GM21619 (cell line): ENCODE measurements at regions not wholly inside any gene's neighbourhood (a gene's known extent, or its start where the extent isn't known, plus 50 kb on each side); places are given as distances from the start of the nearest gene placed in this dataset.

Experiments used
- ATAC-seq: cut with Tn5 transposase; IDR thresholded peaks from one replicate; pipeline ENCODE4 v1.9.1; 2021; ENCODE audit not compliant: unreplicated experiment

- no peak for ATAC-seq
These were observed 450.5 kb upstream of the AZI2 start for GRCh38 chr3:28799084-28799483.

DNA sequence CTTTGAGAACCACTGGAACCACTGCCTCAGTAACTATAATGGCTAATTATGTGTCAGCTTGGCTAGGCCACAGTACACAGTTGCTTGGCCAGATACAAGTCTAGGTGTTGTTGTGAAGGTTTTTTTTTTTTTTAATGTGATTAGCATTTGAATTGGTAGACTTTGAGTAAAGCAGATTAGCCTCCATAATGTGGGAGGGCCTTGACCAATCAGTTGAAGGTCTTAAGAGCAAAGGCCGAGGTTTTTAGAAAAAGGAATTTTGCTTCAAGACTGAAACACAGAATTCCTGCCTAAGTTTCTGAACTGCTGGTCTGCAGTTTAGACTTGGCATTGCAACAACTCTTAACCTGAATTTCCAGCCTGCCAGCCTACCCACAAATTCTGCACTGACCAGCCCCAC, 451.6 kb upstream of the AZI2 start:
- ATAC-seq, result no peak

DNA sequence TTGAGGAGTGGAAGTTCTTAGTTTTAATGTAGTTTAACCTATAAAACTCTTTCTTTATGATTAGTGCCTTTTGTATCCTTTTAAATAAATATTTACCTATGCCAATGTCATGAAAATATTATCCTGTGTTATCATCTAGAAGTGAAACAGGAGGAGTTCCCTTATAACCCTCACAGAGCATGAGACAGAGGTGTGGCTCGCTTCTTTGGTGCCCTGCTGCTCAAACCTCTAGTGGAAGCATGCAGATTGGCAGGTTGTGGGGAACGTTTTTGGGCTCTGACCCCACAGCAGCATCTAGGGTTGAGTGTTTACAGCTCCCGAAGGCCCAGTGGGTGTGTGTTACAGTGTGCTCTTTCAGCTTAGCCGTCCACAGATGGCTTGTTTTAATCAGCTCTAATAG, 459.4 kb upstream of the AZI2 start:
- ATAC-seq, result no peak

DNA sequence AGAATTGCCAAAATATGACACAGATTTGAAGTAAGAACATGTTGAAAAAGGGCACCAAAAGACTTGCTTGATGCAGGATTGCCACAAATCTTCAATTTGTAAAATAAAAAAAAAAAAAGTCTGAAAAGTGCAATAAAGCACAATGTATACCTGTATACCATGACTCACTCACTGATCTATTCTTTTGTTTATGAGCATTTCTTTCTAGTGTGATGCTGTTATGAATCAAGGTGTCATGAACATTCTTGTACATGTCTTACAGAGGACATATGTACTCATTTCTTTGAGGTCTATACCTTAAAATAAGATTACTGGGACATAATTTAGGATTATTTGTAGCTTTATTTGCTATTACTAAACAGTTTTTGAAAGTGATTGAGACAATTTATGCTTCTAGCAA, 464.9 kb upstream of the RBMS3 start:
- ATAC-seq, result no peak

DNA sequence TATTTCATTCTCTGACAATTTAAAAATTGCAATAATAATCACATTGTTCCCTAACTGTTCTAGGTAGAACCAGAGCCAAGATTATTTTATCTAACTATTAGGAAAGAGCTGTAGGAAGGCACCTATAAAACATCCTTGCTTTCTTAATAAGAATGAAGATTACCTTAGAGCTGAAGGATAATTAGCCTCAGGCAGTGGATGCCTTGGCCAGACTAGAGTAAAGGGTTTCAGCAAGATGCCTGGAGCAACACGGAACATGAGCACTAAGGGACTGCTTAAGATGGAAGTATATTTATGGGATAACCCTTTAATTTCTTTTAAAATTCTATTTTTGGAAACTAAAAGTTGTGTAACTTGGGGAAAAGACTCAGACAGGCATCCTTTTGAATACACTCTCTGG, 456.6 kb upstream of the RBMS3 start:
- no peak for ATAC-seq

GRCh38 chr3:28826840-28827239, 454.0 kb upstream of the RBMS3 start:
- no peak for ATAC-seq

- no peak for ATAC-seq
These were observed 445.6 kb upstream of the RBMS3 start for GRCh38 chr3:28835249-28835648.

DNA sequence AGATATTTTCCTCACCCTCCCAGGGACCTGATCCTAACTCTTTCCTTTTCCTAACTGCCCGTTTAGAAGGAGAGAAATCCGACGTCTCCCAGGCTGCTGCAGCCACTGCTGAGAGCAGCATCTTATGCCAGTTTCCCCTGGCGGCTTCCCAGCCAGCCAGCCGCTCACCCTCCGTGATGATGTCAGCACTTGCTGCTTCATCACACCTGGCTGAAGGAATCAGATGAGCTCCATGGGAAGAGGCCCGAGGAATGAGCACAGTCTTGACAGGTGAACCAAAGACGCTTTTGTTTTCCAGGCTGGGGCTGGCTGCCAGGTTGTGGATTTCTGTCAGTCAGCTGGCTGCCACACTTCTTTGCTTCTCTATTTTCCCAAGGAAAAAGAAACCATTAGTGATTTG, 445.1 kb upstream of the RBMS3 start:
- ATAC-seq, result no peak

DNA sequence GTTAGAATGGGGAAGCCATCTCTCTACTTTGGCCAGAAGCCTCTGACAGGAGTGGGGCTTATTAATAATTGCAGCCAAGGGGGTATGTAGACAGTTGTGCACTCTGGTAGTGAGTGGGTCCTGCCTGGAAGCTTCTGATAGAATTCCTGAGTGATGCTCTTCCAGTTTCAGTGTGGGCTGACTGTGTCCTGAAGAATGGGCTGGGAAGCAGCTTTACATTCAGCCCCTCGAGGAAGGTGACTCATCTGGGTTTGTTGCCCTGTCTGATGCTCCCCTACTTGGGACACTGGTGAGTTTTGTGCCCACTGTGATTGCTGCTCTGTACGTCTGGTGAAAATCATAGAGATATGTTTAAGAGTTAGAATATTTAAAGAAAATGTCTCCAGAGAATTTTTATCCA, 444.7 kb upstream of the RBMS3 start:
- ATAC-seq, result no peak

- peak; percentile 81 for ATAC-seq
These were observed 439.9 kb upstream of the RBMS3 start for GRCh38 chr3:28840976-28841376.

- peak; percentile 21 for ATAC-seq
These were observed 439.4 kb upstream of the RBMS3 start for GRCh38 chr3:28841441-28841840.

DNA sequence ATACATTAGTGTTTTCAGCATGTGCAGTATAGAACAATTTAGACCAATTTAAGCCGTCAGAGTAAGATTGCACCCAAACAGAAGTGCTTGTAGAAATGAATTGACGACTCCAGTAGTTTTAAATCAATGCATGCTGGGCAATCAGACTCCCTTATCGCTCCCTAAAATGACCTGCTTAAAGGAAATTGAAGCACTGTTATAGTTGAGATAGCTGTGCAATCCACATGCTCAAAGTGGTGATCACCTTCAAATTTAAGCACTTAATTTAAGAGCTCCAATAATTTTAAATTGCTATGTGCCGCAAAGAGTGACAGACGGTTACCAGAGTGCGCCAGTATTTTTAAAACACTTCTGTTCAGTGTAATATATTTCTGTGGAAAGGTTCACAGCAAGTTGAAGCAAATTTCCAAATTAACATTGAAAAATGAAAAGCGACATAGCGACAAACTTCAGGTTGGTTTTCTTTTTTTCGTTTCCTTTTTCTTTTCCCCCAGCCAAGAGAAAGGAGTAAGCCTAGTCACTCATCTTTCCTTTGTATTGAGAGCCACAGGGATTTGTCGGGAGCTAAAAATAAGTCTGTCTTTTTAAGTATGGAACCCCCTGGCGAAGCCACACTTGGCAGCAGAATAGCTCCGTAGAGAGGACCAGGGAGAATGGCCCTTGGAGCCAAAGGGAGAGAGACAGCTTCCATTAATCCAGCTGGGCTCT, 436.4 kb upstream of the RBMS3 start:
- no peak for ATAC-seq

DNA sequence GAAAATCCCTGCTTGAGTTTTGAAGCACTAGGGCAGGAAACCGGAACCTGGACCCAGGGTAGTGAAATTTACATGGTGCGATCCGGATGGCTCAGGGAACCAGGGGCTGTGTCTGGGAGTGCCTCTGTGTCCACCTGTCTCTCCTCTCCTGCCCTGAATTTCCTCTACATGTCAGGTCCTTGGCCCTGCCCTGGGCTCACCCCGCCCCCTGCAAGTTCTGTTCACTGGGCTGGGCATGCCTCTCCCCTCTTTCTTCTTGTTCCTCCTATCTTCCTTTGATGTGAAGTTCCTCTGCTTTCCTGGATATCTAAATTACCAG, 435.9 kb upstream of the RBMS3 start:
- ATAC-seq, result no peak

GRCh38 chr3:28846971-28847478, 433.8 kb upstream of the RBMS3 start:
- no peak for ATAC-seq

DNA sequence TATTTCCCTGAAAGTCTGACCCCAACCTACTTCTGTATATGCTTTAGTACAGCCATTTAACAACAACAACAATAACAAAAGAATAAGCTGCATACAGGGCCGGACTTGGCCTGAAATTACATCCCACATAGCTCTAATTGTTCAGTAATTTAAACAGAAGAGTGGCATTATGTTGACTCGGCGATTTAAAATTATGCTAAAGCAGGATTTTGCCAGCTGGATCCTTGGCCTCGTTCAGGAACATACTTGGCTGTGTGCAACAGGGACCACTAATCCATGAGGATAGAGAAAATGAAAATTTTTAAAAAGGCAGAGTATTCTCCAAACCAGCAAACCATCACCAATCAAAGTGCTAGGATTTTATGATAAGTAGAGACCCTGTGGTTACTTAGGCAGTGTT, 433.1 kb upstream of the RBMS3 start:
- ATAC-seq, result no peak

DNA sequence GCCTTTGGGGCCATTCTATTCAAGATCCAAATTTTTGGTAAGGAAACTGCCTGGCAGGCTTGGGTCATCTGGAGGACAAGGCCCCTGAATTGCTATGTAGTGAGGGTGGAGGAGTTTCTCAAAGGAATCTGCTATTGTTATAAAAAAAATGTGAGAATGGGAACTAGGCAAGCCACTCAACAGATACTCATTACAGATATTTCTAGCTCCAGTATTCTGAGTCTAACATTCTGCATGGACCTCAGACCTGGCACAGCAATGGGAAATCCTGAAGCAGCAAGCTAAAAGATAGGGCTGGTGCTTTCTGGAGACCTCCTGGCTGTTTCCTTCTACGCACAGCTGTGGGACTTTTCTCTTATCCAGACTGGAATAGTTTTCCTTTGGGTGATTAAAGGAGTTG, 430.7 kb upstream of the RBMS3 start:
- no peak for ATAC-seq

DNA sequence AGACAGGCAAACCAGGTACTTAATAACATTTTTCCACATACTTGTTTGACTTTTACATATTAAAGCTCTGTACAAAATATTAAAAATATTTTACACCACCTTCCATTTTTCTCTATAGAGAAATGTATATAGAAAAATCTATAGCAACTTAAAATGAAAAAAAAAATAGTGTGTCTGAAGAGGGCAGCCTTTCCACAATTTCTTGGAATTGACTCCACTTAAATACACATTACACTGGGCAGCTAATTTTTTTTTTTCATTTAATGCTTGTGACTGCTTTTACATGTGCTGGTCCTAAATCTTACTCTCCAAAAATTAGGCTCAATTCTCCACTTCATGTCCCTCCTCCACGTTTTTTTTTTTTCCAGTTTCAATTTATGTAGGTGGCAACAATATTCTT, 427.0 kb upstream of the RBMS3 start:
- ATAC-seq, result no peak

DNA sequence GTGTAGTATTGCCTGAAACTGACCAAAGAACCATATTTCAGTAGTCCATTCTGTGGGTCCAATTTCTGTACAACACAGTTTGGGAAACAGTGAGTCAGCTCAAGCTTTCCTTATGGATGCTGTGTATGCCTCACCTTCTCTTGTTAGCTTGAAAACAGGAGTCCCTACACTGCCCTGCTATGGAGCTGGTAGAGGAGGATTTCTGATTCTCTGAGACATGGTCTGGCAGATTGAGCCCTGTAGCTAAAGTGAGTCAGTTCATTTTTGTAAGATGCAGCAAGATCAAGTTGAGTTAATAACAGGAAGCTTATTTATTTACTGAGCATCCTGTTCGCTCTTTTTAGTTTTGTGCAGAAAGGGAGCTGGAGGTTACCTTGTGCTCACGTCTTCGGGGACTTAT, 424.1 kb upstream of the RBMS3 start:
- ATAC-seq, result no peak

- ATAC-seq, result no peak
These were observed 421.0 kb upstream of the RBMS3 start for GRCh38 chr3:28859897-28860296.

- ATAC-seq, result no peak
These were observed 420.6 kb upstream of the RBMS3 start for GRCh38 chr3:28860307-28860706.

- ATAC-seq, result no peak
These were observed 417.7 kb upstream of the RBMS3 start for GRCh38 chr3:28863186-28863585.

DNA sequence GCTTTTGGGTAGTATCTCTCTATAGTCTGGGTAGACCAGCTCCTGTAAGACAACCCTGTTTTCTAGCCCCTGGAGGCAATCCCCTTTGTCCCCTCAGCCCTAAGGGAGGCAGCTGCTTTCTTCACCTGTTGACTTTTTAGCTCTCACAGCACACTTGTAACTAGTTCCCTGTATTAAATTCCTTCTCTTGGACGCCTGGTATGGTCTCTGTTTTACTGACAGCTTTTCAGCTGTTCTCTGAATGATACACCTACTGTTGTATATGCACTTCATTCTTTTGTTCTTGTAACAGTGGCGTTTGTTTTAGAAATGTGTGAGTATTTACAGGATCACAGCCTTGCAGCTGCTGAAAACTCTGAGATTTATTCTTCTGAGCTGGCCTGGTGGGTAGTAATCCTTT, 413.0 kb upstream of the RBMS3 start:
- ATAC-seq, result no peak

DNA sequence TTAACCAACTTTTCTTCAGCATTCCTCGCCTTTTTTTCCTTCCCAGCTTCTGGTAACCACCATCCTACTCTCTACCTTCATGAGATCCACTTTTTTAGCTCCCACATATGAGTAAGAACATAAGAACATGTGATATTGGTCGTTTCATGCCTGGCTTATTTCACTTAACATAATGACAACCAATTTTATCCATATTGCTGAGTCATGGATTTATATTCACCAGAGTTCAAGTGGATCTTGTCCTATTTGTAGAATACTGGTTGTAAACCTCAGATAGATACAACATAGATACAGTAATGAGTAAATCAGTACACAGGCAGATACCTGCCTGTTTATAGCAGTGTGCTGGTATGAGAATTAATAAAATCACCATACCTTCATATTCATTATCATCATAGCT, 412.0 kb upstream of the RBMS3 start:
- ATAC-seq, result no peak
